HG03139 (cell line): ENCODE measurements at regions not wholly inside any gene's neighbourhood (a gene's known extent, or its start where the extent isn't known, plus 50 kb on each side); places are given as distances from the start of the nearest gene placed in this dataset.
"Not testable (repeated sequence)": the region's sequence is repeated elsewhere in the genome, so short reads cannot be mapped to it uniquely, and the experiment has no call there.

Experiments
- ATAC-seq: cut with Tn5 transposase; IDR thresholded peaks from one replicate; pipeline ENCODE4 v1.9.1; 2021; ENCODE audit not compliant: unreplicated experiment

DNA sequence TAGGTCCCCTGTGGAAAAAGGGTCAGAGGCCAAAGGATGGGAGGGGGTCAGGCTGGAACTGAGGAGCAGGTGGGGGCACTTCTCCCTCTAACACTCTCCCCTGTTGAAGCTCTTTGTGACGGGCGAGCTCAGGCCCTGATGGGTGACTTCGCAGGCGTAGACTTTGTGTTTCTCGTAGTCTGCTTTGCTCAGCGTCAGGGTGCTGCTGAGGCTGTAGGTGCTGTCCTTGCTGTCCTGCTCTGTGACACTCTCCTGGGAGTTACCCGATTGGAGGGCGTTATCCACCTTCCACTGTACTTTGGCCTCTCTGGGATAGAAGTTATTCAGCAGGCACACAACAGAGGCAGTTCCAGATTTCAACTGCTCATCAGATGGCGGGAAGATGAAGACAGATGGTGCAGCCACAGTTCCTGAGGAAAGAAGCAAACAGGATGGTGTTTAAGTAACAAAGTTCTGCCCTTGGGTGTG, 165.8 kb downstream of the RPIA start:
- ATAC-seq: no peak

DNA sequence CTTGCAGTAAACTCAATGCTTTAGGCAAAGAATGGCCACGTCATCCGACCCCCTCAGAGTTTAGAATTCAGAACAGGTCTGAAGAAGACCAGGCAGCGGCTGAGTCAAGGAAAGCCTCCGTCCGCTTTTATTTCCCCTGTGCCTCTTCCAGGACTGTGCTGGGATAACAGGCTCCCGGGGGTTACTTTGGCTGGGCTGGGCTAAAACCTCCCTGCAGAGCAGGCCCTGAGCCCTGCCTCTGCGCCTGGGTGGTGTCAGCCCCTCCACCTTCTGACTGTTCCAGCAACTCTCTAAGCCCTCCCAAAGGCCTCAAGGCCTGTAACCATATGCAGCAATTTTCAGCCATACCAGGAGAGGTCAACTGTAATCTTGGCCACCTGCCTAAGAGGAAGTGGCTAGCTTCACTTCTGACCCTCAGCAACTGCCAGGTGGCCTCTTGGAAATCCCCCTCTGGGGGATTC, 166.5 kb downstream of the RPIA start:
- no peak for ATAC-seq

DNA sequence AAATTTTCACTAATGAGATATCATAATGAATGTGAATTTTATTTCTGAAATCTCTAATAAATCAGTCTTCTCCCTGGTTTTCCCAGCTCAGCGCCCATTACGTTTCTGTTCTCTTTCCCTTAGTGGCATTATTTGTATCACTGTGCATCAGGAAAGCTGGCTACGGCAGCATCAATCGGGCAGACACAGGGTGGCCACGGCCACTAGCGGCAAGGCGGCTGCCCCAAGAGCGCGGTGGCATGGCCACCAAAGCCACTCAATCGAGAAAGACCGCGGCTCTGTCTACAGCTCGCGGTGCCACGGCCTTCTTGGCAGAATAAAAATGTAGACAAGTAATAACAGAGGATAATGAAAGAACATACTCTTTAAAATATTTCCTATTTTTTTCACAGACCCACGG, 168.0 kb downstream of the RPIA start:
- ATAC-seq: no peak

DNA sequence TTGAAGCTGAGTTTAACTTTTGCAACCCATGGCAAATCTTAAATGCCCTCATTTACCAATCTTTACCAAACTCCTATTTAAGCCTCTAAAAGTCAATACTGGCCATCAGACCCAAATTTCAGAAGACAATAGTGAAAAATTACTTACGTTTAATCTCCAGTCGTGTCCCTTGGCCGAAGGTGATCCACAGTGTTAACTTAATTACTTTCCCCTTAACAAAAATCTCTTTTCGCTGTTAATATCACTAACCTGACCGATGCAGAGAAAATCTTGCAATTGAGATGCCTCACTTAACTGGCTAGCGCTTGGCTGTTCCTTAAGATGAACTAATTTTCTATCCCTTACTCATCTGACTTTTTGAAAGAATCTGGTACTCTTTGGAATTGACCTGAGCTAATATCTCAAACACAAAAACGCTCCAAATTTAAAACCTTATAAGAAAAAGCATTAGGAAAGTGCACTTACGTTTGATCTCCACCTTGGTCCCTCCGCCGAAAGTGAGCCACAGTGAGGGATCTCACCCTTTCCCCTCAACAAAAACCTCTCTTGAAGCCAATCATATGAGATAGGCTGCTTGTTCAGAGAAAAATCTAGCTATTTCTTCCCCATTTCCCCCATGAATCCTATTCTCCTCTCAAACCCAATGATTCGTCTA, 169.1 kb downstream of the RPIA start:
- ATAC-seq: no peak

- ATAC-seq: peak; percentile 52
Measured at GRCh38 chr2:88865801-88866371, 174.4 kb downstream of the RPIA start.

GRCh38 chr2:88866756-88867155, 175.3 kb downstream of the RPIA start:
- no peak for ATAC-seq

DNA sequence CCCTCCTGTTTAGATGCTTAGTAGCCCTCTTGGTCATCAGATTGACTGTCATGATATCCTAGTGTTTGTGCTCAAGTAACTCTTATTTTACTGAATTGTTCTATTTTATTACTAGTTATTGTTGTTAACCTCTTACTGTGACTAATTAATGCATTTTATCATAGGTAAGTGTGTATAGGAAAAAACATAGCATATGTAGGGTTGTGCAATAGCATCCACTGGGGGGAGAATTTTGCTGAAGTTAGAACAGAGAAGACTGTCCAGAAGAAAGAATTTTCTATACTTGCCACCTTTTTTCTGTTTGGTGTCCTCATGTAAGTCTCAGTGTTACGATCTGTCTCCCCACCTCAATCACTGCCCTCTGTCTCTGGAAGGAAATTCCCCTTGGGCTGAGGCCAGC, 177.4 kb downstream of the RPIA start:
- no peak for ATAC-seq

GRCh38 chr2:88870267-88870839, 178.9 kb downstream of the RPIA start:
- ATAC-seq: no peak

DNA sequence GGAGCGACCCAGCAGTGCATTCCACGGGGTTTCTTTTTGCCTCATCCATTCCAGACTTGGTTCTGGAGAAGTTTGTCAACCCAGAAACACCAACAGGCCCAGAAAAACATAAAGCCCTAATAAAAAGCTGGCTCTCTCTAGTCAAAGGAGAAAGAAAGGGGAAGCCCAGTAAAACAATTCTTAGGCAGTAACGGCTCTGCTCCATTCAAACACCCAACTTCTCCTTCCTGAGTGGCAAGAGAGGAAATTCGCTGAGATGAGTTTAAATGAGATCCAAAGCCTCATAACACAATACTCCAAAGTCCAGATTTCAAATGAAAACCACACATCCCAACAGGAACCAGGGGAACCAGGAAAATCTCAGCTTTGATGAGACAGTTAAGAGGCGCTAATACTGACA, 179.9 kb downstream of the RPIA start:
- ATAC-seq: no peak

- ATAC-seq: no peak
Measured at GRCh38 chr2:88873620-88874019, 182.1 kb downstream of the RPIA start.

GRCh38 chr2:88874063-88874657, 182.7 kb downstream of the RPIA start:
- ATAC-seq: no peak

- no peak for ATAC-seq
Measured at GRCh38 chr2:88875736-88876135, 184.3 kb downstream of the RPIA start.

GRCh38 chr2:88880441-88880953, 189.0 kb downstream of the RPIA start:
- no peak for ATAC-seq

DNA sequence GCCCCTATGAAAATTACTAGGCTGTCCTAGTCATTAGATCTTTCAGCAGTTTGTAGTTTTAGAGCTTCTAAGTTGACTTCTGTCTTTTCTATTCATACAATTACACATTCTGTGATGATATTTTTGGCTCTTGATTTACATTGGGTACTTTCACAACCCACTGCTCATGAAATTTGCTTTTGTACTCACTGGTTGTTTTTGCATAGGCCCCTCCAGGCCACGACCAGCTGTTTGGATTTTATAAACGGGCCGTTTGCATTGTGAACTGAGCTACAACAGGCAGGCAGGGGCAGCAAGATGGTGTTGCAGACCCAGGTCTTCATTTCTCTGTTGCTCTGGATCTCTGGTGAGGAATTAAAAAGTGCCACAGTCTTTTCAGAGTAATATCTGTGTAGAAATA, 193.8 kb downstream of the RPIA start:
- no peak for ATAC-seq

GRCh38 chr2:88885679-88886416, 194.4 kb downstream of the RPIA start:
- ATAC-seq: no peak

GRCh38 chr2:88887466-88887865, 196.0 kb downstream of the RPIA start:
- ATAC-seq: not testable (repeated sequence)

GRCh38 chr2:88892207-88892606, 200.7 kb downstream of the RPIA start:
- ATAC-seq: no peak

DNA sequence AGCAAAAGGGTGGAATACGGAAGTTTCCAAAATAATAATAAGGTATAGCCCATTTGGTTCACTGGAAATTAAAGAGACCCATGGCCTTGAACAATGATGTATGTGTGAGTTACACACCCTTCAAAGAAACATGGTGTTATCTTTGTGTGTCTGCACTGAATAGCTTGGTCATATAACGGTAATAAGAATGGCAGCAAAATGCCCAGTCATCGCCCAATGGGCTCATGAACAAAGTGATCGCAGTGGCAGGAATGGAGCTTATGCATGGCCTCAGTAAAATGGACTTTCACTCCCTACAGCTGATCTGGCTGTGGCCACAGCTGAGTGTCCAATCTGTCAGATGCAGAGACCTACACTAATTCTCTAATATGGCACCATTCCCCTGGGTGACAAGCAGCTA, 201.3 kb downstream of the RPIA start:
- ATAC-seq: no peak

DNA sequence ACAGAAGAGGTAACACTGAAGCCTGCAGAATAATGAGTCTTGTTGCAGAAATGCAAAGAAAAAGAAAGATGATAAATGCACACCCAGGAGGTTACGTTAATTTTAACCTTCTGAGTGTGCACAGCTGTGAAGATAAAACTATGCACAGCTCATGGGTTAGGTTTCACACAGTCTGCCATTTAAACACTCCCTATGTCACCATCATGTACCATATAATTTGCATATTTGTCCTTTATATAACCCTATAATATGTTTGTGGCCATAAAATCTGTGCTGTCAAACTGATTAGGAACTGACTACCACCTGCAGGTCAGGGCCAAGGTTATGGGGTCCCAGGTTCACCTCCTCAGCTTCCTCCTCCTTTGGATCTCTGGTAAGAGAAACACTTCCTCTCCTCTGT, 205.5 kb downstream of the RPIA start:
- no peak for ATAC-seq

- ATAC-seq: no peak
Measured at GRCh38 chr2:88897715-88898114, 206.2 kb downstream of the RPIA start.

DNA sequence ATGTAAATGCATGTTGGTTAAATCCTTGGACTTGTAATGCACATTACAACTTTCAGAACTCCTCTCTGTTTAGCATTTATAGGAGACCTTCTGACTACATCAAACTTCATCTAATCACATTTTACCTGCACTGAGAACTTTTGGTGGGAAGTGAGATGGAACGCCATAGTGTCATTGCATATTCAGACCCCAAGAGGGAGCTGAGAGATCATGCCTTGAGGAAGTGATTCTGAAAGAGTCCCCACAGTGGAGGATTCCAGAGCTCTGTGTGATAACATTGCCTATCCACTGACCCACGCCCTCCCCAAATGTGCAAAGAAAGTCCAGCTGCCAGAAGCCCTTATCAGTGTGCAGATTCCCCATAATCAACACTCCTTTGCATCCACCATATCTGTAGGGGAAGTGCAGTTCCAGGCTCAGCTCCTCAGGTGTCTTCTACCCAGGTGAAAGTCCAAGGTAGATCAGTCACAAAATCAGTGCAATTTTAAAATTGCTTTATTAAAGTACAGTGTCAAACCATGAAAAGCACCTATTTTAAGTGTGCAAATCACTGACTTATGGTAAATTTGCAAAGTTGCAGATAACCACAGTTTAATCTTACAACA, 212.4 kb downstream of the RPIA start:
- ATAC-seq: no peak
